IMR-90 (cell line): ENCODE measurements at regions not wholly inside any gene's neighbourhood (a gene's known extent, or its start where the extent isn't known, plus 50 kb on each side); places are given as distances from the start of the nearest gene placed in this dataset.

Experiments used
- ATAC-seq: fragments of 200-7000 bp; cut with Tn5 transposase; 2 replicates; pipeline ENCODE4 v1.9.1; 2020; ENCODE audit warnings: low read depth, mild to moderate bottlenecking, moderate library complexity
- BruUV-seq: library from RNA; stranded (reverse); fragments of 400-500 nt; replicated peaks from 2 replicates; lab custom pipeline; 2021; lab: Mats Ljungman, UMichigan
- CTCF ChIA-PET: fragments of 300-600 bp; formaldehyde crosslinking; extraction: SDS; loops from one replicate; lab custom pipeline; 2021; ENCODE audit warnings: antibody characterized with exemption; lab: Yijun Ruan, JAX
- POLR2A ChIA-PET: fragments of 300-600 bp; sonication (Branson Sonifier 250); formaldehyde crosslinking; loops from one replicate; lab custom pipeline; 2022; ENCODE audit warnings: antibody characterized with exemption; ENCODE audit not compliant: unreplicated experiment; lab: Charles Lee
- DNase-seq: peaks from one replicate; pipeline ENCODE4 v3.0.0; 2013
- H2AFZ ChIP-seq: replicated peaks from 2 replicates; pipeline ENCODE3; 2013; ENCODE audit warnings: low read length, mild to moderate bottlenecking; ENCODE audit not compliant: poor library complexity
- H2AK5ac ChIP-seq: 2 replicates; pipeline ENCODE4 v1.6.1; 2013; ENCODE audit warnings: low read depth, low read length, inconsistent platforms
- H2AK9ac ChIP-seq: replicated peaks from 2 replicates; pipeline ENCODE3; 2013; ENCODE audit warnings: mild to moderate bottlenecking, low read depth, low read length, moderate library complexity; ENCODE audit not compliant: poor library complexity
- H2BK120ac ChIP-seq: 2 replicates; pipeline ENCODE4 v1.6.1; 2013; ENCODE audit warnings: low read depth, low read length, inconsistent platforms
- H2BK15ac ChIP-seq: 3 replicates; pipeline ENCODE4 v1.6.1; 2013; ENCODE audit warnings: low read depth, low read length, inconsistent platforms
- H2BK20ac ChIP-seq: 2 replicates; pipeline ENCODE4 v1.6.1; 2013; ENCODE audit warnings: low read depth, mild to moderate bottlenecking, inconsistent platforms, low read length, moderate library complexity
- H2BK5ac ChIP-seq: 2 replicates; pipeline ENCODE4 v1.6.1; 2013; ENCODE audit warnings: mild to moderate bottlenecking, low read depth, low read length, inconsistent platforms; ENCODE audit not compliant: poor library complexity, severe bottlenecking
- H3K14ac ChIP-seq: replicated peaks from 2 replicates; pipeline ENCODE4 v1.6.1; 2013; ENCODE audit warnings: low read depth, low read length, inconsistent platforms
- H3K18ac ChIP-seq: 2 replicates; pipeline ENCODE4 v1.6.1; 2013; ENCODE audit warnings: low read depth, low read length, control low read depth
- H3K23ac ChIP-seq: 2 replicates; pipeline ENCODE4 v1.6.1; 2013; ENCODE audit warnings: low read depth, low read length, inconsistent platforms
- H3K27ac ChIP-seq: 2 replicates; pipeline ENCODE4 v1.5.1; 2013; ENCODE audit warnings: mild to moderate bottlenecking, control low read depth, low read length; ENCODE audit not compliant: insufficient read depth
- H3K27me3 ChIP-seq: 2 replicates; pipeline ENCODE4 v1.6.1; 2013; ENCODE audit warnings: low read length; ENCODE audit not compliant: control insufficient read depth, insufficient read depth
- H3K36me3 ChIP-seq: 2 replicates; pipeline ENCODE4 v1.6.1; 2013; ENCODE audit warnings: low read length, mixed read lengths; ENCODE audit not compliant: control insufficient read depth, insufficient read depth
- H3K4ac ChIP-seq: 2 replicates; pipeline ENCODE4 v1.6.1; 2013; ENCODE audit warnings: low read depth, low read length, inconsistent platforms
- H3K4me1 ChIP-seq: 2 replicates; pipeline ENCODE4 v1.6.1; 2013; ENCODE audit warnings: low read length, mixed read lengths; ENCODE audit not compliant: control insufficient read depth, insufficient read depth
- H3K4me2 ChIP-seq: 2 replicates; pipeline ENCODE4 v1.6.1; 2013; ENCODE audit warnings: low read depth, mild to moderate bottlenecking, control low read depth, low read length, moderate library complexity
- H3K4me3 ChIP-seq: 2 replicates; pipeline ENCODE4 v1.5.1; 2013; ENCODE audit warnings: low read depth, mild to moderate bottlenecking, control low read depth, low read length, moderate library complexity; ENCODE audit not compliant: insufficient read depth
- H3K56ac ChIP-seq: 2 replicates; pipeline ENCODE4 v1.6.1; 2013; ENCODE audit warnings: low read length, inconsistent platforms; ENCODE audit not compliant: insufficient read depth; ENCODE audit errors: extremely low read depth
- H3K79me1 ChIP-seq, 2 experiments: 2 replicates each; pipeline ENCODE4 v1.6.1; 2013; ENCODE audit warnings: low read length in 2 of 2, inconsistent platforms in 1 of 2, low read depth in 1 of 2
- H3K9ac ChIP-seq: 2 replicates; pipeline ENCODE4 v1.6.1; 2013; ENCODE audit warnings: low read depth, low read length, control low read depth
- H3K9me1 ChIP-seq: 2 replicates; pipeline ENCODE4 v1.6.1; 2013; ENCODE audit warnings: low read length, inconsistent platforms; ENCODE audit not compliant: insufficient read depth
- H3K9me3 ChIP-seq: 2 replicates; pipeline ENCODE4 v1.6.1; 2013; ENCODE audit warnings: low read length; ENCODE audit not compliant: control insufficient read depth, insufficient read depth
- H4K20me1 ChIP-seq: 2 replicates; pipeline ENCODE4 v1.6.1; 2013; ENCODE audit warnings: low read length, inconsistent platforms; ENCODE audit not compliant: insufficient read depth
- H4K5ac ChIP-seq: 2 replicates; pipeline ENCODE4 v1.6.1; 2013; ENCODE audit warnings: mild to moderate bottlenecking, low read depth, low read length, control low read depth
- H4K8ac ChIP-seq, 2 experiments: 2 replicates each; pipeline ENCODE4 v1.6.1; 2013; ENCODE audit warnings: low read depth in 2 of 2, low read length in 2 of 2, control low read depth in 1 of 2, inconsistent platforms in 1 of 2
- H4K91ac ChIP-seq: 2 replicates; pipeline ENCODE4 v1.6.1; 2013; ENCODE audit warnings: low read depth, low read length, inconsistent platforms; ENCODE audit not compliant: insufficient read depth
- CEBPB ChIP-seq: IDR thresholded peaks from 2 replicates; pipeline ENCODE4 v1.6.1; 2012; ENCODE audit warnings: low read depth, low read length, improper control_type of control experiment
- CHD1 ChIP-seq: IDR thresholded peaks from 2 replicates; pipeline ENCODE4 v1.6.1; 2012; ENCODE audit warnings: low read depth, low read length, improper control_type of control experiment
- ELK1 ChIP-seq: fragments of 150-350 bp; IDR thresholded peaks from 2 replicates; pipeline ENCODE4 v1.6.1; 2016; ENCODE audit warnings: low read depth, mild to moderate bottlenecking, low read length, moderate library complexity, borderline replicate concordance
- RCOR1 ChIP-seq: IDR thresholded peaks from 2 replicates; pipeline ENCODE4 v1.6.1; 2012; ENCODE audit warnings: mild to moderate bottlenecking, low read length, improper control_type of control experiment; ENCODE audit not compliant: insufficient replicate concordance
- WGBS, 2 experiments: methylation state at CpG; one replicate each; pipeline versions ENCODE4 v1.1.5 to v1.1.7; 2013; ENCODE audit warnings: missing lambda C conversion rate in 2 of 2; ENCODE audit not compliant: insufficient read length in 1 of 2; ENCODE audit errors: extremely low coverage in 2 of 2; 5-methylcytosine and 5-hydroxymethylcytosine counted together
- dilution Hi-C: fragments of 300-500 bp; cut with HindIII; formaldehyde crosslinking; loops from one replicate; pipeline ENCODE4 v1.14.3; 2018; ENCODE audit warnings: low sequenced_read_pairs; ENCODE audit not compliant: unreplicated experiment
- in situ Hi-C: fragments of 300-500 bp; cut with MboI; formaldehyde crosslinking; loops from 3 replicates; pipeline ENCODE4 v1.14.3; 2019; ENCODE audit warnings: low sequenced_read_pairs, inconsistent platforms, mixed read lengths
- intact Hi-C: fragments of 100-400 bp; cut with micrococcal nuclease; formaldehyde crosslinking; loops from 2 replicates; pipeline ENCODE4 v1.10.0; 2022

GRCh38 chr13:76596216-76596615 is 290.0 kb downstream of the KCTD12 start:
- no peak overlapping the region for H4K8ac ChIP-seq
- no peak overlapping the region for H3K14ac ChIP-seq
- H2BK5ac ChIP-seq = no peak overlapping the region
- no peak overlapping the region for H2BK120ac ChIP-seq
- ChIA-PET POLR2A (no interaction called here), CTCF (no interaction called here)
- no peak overlapping the region for H3K4me3 ChIP-seq
- no peak overlapping the region for H3K23ac ChIP-seq
- no peak overlapping the region for H2AFZ ChIP-seq
- H2AK5ac ChIP-seq = no peak overlapping the region
- no peak overlapping the region for H2BK20ac ChIP-seq
- no peak overlapping the region for H3K9ac ChIP-seq
- no peaks in the 10 kb centered on the region for H3K36me3 ChIP-seq
- no peak overlapping the region for H4K91ac ChIP-seq
- H2AK9ac ChIP-seq = no peak overlapping the region
- no peaks in the 10 kb centered on the region for H3K4me1 ChIP-seq
- no peaks in the 10 kb centered on the region for H4K20me1 ChIP-seq
- no peaks in the 10 kb centered on the region for H3K9me3 ChIP-seq
- H4K5ac ChIP-seq = no peak overlapping the region
- H3K79me1 ChIP-seq = no peaks in the 10 kb centered on the region
- H3K27ac ChIP-seq = no peak overlapping the region
- no peaks in the 10 kb centered on the region; the same call in 1 of the 2 replicates for H3K27me3 ChIP-seq
- H3K56ac ChIP-seq = no peak overlapping the region
- dilution Hi-C loops (no loop called here), in situ Hi-C loops (no loop called here), intact Hi-C loops (no loop called here)
- H2BK15ac ChIP-seq = no peak overlapping the region
- H3K9me1 ChIP-seq = no peaks in the 10 kb centered on the region
- no TSS peak for BruUV-seq
- no peak for DNase-seq
- H3K18ac ChIP-seq = no peak overlapping the region
- TF ChIP-seq CHD1 (no peak), ELK1 (no peak), RCOR1 (no peak), CEBPB (no peak)
- WGBS, 2 experiments = 64% methylated on average over 1 of the region's 1 CpG; no CpG with 5 or more reads in 1 of the 2 experiments
- H3K4me2 ChIP-seq = no peak overlapping the region
- no peak overlapping the region for H3K4ac ChIP-seq
- ATAC-seq = peak; percentile 32; the same call in 1 of the 2 replicates
